ENCODE measurements at regions not wholly inside any gene's neighbourhood (a gene's known extent, or its start where the extent isn't known, plus 50 kb on each side); places are given as distances from the start of the nearest gene placed in this dataset.
"Not testable (repeated sequence)": the region's sequence is repeated elsewhere in the genome, so short reads cannot be mapped to it uniquely, and the experiment has no call there.

- DNase-seq (ENCODE audit: low read depth) = no peak
Measured at GRCh38 chr9:71364186-71364955, 242.9 kb upstream of the TRPM3 start.

GRCh38 chr9:71363286-71363961, 242.0 kb upstream of the TRPM3 start:
- no peak for DNase-seq (ENCODE audit: low read depth)

GRCh38 chr9:71361357-71361756, 239.9 kb upstream of the TRPM3 start:
- no peak for DNase-seq (ENCODE audit: low read depth)

GRCh38 chr9:71357346-71357745, 235.9 kb upstream of the TRPM3 start:
- no peak for DNase-seq (ENCODE audit: low read depth)

- no peak for DNase-seq (ENCODE audit: low read depth)
Measured at GRCh38 chr9:71355884-71356283, 234.5 kb upstream of the TRPM3 start.

- DNase-seq (ENCODE audit: low read depth) = peak; percentile 8
Measured at GRCh38 chr9:71353720-71354119, 232.3 kb upstream of the TRPM3 start.

- DNase-seq (ENCODE audit: low read depth) = no peak
Measured at GRCh38 chr9:71352837-71353236, 231.4 kb upstream of the TRPM3 start.

GRCh38 chr9:71349218-71349617, 227.8 kb upstream of the TRPM3 start:
- DNase-seq (ENCODE audit: low read depth) = peak; percentile 15

GRCh38 chr9:71333321-71333720, 211.9 kb upstream of the TRPM3 start:
- no peak for DNase-seq (ENCODE audit: low read depth)

GRCh38 chr9:71331603-71332002, 210.2 kb upstream of the TRPM3 start:
- DNase-seq (ENCODE audit: low read depth) = no peak

- DNase-seq (ENCODE audit: low read depth) = no peak
Measured at GRCh38 chr9:71329873-71330272, 208.5 kb upstream of the TRPM3 start.

- DNase-seq (ENCODE audit: low read depth) = no peak
Measured at GRCh38 chr9:71326360-71326759, 204.9 kb upstream of the TRPM3 start.

- DNase-seq (ENCODE audit: low read depth) = no peak
Measured at GRCh38 chr9:71323357-71323756, 201.9 kb upstream of the TRPM3 start.

GRCh38 chr9:71322311-71322710, 200.9 kb upstream of the TRPM3 start:
- no peak for DNase-seq (ENCODE audit: low read depth)

- DNase-seq (ENCODE audit: low read depth) = no peak
Measured at GRCh38 chr9:71308454-71308853, 187.0 kb upstream of the TRPM3 start.

- no peak for DNase-seq (ENCODE audit: low read depth)
Measured at GRCh38 chr9:71306134-71306533, 184.7 kb upstream of the TRPM3 start.

- peak; percentile 8 for DNase-seq (ENCODE audit: low read depth)
Measured at GRCh38 chr9:71303351-71303750, 181.9 kb upstream of the TRPM3 start.

- DNase-seq (ENCODE audit: low read depth) = no peak
Measured at GRCh38 chr9:71302776-71303175, 181.4 kb upstream of the TRPM3 start.

- DNase-seq (ENCODE audit: low read depth) = no peak
Measured at GRCh38 chr9:71295928-71296327, 174.5 kb upstream of the TRPM3 start.

- DNase-seq (ENCODE audit: low read depth) = no peak
Measured at GRCh38 chr9:71286146-71286545, 164.7 kb upstream of the TRPM3 start.

GRCh38 chr9:71285191-71285656, 163.8 kb upstream of the TRPM3 start:
- peak; percentile 70 for DNase-seq (ENCODE audit: low read depth)

- not testable (repeated sequence) for DNase-seq (ENCODE audit: low read depth)
Measured at GRCh38 chr9:71282116-71282515, 160.7 kb upstream of the TRPM3 start.

GRCh38 chr9:71279151-71279739, 157.8 kb upstream of the TRPM3 start:
- DNase-seq (ENCODE audit: low read depth) = no peak
